Kidney (tissue), 13 donors: ENCODE measurements at regions not wholly inside any gene's neighbourhood (a gene's known extent, or its start where the extent isn't known, plus 50 kb on each side); places are given as distances from the start of the nearest gene placed in this dataset.
"Not testable (repeated sequence)": the region's sequence is repeated elsewhere in the genome, so short reads cannot be mapped to it uniquely, and the experiment has no call there.

Source experiments
- DNase-seq, 5 donors: peaks; one replicate each; pipeline ENCODE4 v3.0.0-alpha.2; 2013 to 2020
- FAIRE-seq: peaks from 2 replicates; lab custom pipeline; 2012; peaks lifted over from hg19 to GRCh38; lab: Jason Lieb, UNC
- H3K27ac ChIP-seq, 2 donors: one replicate each; pipeline ENCODE4 v1.7.0; 2013; ENCODE audit warnings: low read depth in 2 of 2, low read length in 2 of 2, inconsistent platforms in 1 of 2
- H3K27me3 ChIP-seq: one replicate; pipeline ENCODE4 v1.7.1; 2013; ENCODE audit warnings: low read length, inconsistent platforms; ENCODE audit not compliant: control insufficient read depth, insufficient read depth
- H3K36me3 ChIP-seq, 3 donors: one replicate each; pipeline versions ENCODE4 v1.7.0 to v1.7.1; 2013; ENCODE audit warnings: low read length in 3 of 3, control low read depth in 1 of 3, inconsistent platforms in 1 of 3; ENCODE audit not compliant: insufficient read depth in 3 of 3, control insufficient read depth in 2 of 3
- H3K4me1 ChIP-seq, 3 donors: one replicate each; pipeline versions ENCODE4 v1.7.0 to v1.7.1; 2013; ENCODE audit warnings: low read length in 3 of 3, inconsistent platforms in 1 of 3, low read depth in 1 of 3; ENCODE audit not compliant: control insufficient read depth in 2 of 3, insufficient read depth in 2 of 3
- H3K4me3 ChIP-seq, 3 donors: one replicate each; pipeline versions ENCODE4 v1.7.0 to v1.8.1; 2013; ENCODE audit warnings: low read length in 3 of 3, control low read depth in 1 of 3, inconsistent platforms in 1 of 3
- H3K9ac ChIP-seq, 3 donors: one replicate each; pipeline versions ENCODE4 v1.7.0 to v1.7.1; 2013; ENCODE audit warnings: low read length in 3 of 3, control low read depth in 1 of 3, inconsistent platforms in 1 of 3
- H3K9me3 ChIP-seq, 3 donors: one replicate each; pipeline versions ENCODE4 v1.7.0 to v1.7.1; 2013; ENCODE audit warnings: low read length in 3 of 3, control low read depth in 1 of 3, inconsistent platforms in 1 of 3; ENCODE audit not compliant: control insufficient read depth in 2 of 3, insufficient read depth in 1 of 3
- intact Hi-C: fragments of 100-400 bp; cut with DNase I; formaldehyde crosslinking; loops from one replicate; pipeline ENCODE4 v1.11.1; 2022
- TF ChIP-seq, protein P1 (sequence below): IDR thresholded peaks from 3 replicates; pipeline ENCODE4 v1.5.1; 2012; ENCODE audit warnings: mild to moderate bottlenecking, moderate library complexity, borderline replicate concordance; ENCODE audit not compliant: insufficient read depth; ENCODE audit errors: extremely low read depth
- donor health status: control.
- donor health status: control.
- donor health status: control.
- donor health status: control.
- donor health status: control.
- donor health status: DM: yes; HTN: yes; CAD: no.
- donor health status: Normal renal cell carcinoma (clear cell type).

DNA sequence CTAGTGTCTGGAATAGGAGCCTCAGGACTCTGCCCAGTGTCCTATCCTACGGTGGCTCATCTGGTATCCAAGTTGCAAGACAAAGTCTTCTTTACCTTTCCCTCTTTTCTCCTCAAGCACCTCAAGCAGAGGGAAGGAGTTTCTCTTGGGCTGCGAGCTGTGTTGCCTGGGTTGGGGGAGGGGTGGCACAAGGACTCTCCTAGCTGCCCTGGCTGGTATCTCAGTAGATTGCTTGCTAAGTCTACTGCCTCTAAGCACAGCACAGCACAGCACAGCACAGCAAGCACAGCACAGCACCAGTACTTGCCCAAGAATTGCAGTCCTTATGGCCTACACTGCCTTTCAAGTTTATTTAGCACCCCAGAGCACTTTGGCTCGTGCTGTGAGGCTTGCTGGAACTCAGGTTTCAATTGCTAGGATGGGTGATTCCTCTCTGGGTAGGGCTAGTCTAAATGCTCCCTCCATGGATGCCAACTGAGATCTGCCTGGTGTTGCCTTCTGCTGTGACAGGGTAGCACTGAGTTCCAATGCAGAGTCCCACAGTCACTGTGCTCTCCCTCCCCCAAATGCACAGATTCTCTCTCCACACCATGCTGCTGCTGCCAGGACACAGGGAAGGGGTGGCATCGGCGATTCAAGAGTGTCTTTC lies 213.1 kb upstream of the POU5F2 start:
- no peaks in the 10 kb centered on the region for H3K27me3 ChIP-seq
- H3K27ac ChIP-seq, result no peak overlapping the region
- TF ChIP-seq, protein P1, sequence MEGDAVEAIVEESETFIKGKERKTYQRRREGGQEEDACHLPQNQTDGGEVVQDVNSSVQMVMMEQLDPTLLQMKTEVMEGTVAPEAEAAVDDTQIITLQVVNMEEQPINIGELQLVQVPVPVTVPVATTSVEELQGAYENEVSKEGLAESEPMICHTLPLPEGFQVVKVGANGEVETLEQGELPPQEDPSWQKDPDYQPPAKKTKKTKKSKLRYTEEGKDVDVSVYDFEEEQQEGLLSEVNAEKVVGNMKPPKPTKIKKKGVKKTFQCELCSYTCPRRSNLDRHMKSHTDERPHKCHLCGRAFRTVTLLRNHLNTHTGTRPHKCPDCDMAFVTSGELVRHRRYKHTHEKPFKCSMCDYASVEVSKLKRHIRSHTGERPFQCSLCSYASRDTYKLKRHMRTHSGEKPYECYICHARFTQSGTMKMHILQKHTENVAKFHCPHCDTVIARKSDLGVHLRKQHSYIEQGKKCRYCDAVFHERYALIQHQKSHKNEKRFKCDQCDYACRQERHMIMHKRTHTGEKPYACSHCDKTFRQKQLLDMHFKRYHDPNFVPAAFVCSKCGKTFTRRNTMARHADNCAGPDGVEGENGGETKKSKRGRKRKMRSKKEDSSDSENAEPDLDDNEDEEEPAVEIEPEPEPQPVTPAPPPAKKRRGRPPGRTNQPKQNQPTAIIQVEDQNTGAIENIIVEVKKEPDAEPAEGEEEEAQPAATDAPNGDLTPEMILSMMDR, result no peak
- no peak overlapping the region for H3K9ac ChIP-seq
- no peaks in the 10 kb centered on the region for H3K9me3 ChIP-seq
- H3K4me3 ChIP-seq, result no peak overlapping the region
- intact Hi-C loops, result no loop called here
- FAIRE-seq (no peak), DNase-seq (no peak)
- no peaks in the 10 kb centered on the region for H3K36me3 ChIP-seq
- H3K4me1 ChIP-seq, result no peaks in the 10 kb centered on the region

DNA sequence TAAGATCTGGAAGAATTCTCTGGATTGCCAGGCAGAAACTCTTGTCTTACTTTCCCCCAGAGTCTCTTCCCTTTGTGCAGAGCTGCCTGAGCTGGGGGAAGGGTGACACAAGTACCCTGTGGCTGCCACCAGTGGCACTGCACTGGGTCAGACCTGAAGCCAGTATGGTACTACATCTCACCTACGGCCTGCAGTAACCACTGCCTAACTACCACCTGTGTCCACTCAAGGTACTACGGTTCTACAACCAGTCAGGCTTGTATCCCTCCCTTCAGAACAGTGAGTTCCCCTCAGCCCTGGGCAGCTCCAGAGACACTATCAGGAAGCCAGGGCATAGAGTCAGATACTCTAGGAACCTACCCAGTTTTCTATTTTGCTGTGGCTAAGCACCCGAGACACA lies 212.0 kb upstream of the POU5F2 start:
- FAIRE-seq (no peak), DNase-seq (no peak)
- TF ChIP-seq, protein P1, result no peak
- intact Hi-C loops, result no loop called here
- Histone ChIP-seq H3K27ac (no peak overlapping the region), H3K9me3 (no peaks in the 10 kb centered on the region), H3K27me3 (no peaks in the 10 kb centered on the region), H3K4me1 (no peaks in the 10 kb centered on the region), H3K36me3 (no peaks in the 10 kb centered on the region), H3K9ac (no peak overlapping the region), H3K4me3 (no peak overlapping the region)

GRCh38 chr5:93941897-93942296 lies 200.5 kb upstream of the POU5F2 start:
- Histone ChIP-seq H3K9ac (no peak overlapping the region), H3K36me3 (no peaks in the 10 kb centered on the region), H3K27me3 (no peaks in the 10 kb centered on the region), H3K4me1 (no peaks in the 10 kb centered on the region), H3K27ac (no peak overlapping the region), H3K4me3 (no peak overlapping the region), H3K9me3 (no peaks in the 10 kb centered on the region)
- TF ChIP-seq, protein P1, result no peak
- no peak for FAIRE-seq
- intact Hi-C loops, result no loop called here
- no peak for DNase-seq

DNA sequence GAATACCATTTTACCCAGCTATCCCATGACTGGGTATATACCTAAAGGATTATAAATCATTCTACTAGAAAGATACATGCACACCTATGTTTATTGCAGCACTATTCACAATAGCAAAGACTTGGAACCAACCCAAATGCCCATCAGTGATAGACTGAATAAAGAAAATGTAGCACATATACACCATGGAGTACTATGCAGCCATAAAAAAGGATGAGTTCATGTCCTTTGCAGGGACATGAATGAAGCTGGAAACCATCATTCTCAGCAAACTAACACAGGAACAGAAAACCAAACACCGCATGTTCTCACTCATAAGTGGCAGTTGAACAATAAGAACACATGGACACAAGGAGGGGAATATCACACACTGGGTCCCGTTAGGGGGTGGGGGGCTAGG lies 191.9 kb upstream of the POU5F2 start:
- H3K9me3 ChIP-seq, H3K4me1 ChIP-seq, H3K4me3 ChIP-seq, H3K27ac ChIP-seq, H3K9ac ChIP-seq, FAIRE-seq, DNase-seq, H3K36me3 ChIP-seq, H3K27me3 ChIP-seq, intact Hi-C loops: not testable (repeated sequence)
